ENCODE measurements at regions not wholly inside any gene's neighbourhood (a gene's known extent, or its start where the extent isn't known, plus 50 kb on each side); places are given as distances from the start of the nearest gene placed in this dataset.
"Not testable (repeated sequence)": the region's sequence is repeated elsewhere in the genome, so short reads cannot be mapped to it uniquely, and the experiment has no call there.

DNA sequence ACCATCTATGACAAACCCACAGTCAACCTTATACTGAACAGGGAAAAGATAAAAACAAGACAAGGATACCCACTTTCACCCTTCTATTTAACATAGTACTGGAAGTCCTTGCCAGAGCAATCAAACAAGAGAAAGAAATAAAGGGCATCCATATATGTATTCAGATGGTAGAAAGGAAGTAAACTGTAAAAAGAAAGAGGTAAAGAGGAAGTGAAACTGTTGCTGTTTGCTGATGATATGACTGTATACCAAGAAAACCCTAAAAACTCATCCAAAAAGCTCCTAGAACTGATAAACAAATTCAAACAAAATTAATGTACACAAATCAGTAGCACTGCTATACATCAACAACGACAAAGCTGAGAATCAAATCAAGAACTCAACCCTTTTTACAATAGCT lies 538.7 kb upstream of the PABPC4L start:
- FAIRE-seq (no peak), DNase-seq (ENCODE audit: low spot score) (no peak)

DNA sequence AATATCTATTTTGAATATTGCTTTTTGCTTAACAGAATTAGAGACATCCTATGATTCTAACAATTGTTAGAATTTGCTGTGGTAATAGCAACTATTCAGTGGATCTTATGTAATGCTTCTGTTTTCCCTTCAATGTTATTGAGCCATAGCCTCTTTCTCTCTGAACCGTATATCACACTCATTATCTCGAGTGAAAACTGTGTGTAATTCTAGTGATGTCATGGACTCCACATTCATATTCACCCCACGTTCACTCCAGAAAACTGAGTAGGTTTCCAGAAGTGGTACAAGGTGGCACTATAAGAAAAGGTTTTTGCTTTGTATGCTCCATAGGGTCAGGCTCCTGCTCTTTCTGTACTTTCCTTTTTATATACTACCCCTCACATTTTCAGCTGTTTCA lies 534.3 kb upstream of the PABPC4L start:
- DNase-seq (ENCODE audit: low spot score) (no peak), FAIRE-seq (no peak)

DNA sequence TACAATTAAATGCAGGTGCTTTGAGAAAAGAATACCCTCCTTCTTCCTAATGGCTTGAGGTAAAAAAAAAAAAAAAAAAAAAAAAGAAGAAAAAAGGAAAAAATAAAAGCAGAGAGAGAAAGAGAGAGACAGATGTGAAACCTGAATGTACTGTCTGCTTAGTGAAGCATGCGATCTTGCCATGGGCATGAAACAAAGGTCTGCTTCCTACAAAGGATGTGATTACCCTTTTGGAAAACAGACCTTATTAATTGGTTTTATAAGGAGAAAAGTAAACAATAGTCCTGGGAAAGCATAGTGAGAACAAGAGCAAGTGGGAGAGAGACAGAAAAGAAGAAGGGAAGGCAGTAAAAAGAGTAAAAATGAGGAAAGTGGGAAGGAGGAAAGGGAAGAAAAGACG lies 526.1 kb upstream of the PABPC4L start:
- no peak for FAIRE-seq
- DNase-seq (ENCODE audit: low spot score) = no peak

DNA sequence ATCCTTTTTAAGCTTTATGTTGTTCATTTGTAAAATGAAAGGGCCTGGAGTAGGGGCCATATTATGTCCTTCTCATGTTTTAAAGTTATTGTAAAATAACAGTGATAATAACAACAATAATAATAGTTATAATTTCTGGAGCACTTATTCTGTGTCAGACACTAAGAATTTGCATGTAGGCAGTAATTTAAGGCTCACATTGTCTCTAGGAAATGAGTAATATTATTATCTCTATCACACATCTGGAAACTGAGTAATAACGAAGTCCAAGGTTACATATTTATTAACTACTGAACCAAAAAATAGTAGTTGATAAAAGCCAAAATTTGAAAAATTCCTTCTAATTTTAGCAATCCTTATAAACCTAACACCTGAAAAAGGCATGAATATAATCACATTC lies 520.7 kb upstream of the PABPC4L start:
- DNase-seq (ENCODE audit: low spot score) (no peak), FAIRE-seq (no peak)

DNA sequence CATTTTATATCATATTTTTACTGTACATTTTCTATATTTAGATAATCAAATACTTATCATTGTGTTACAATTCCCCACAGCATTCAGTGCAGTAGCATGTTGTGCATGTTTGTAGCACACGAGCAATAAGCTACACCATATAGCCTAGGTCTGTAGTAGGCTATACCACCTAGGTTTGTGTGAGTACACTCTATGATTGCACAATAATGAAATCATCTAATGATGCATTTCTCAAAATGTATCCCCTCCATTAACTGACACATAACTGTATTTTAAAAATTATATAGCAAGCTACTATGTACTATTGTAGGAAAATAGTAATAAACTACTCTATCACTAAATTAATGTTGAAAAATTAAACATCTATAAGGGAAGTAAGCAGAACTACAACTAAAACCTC lies 518.4 kb upstream of the PABPC4L start:
- FAIRE-seq (no peak), DNase-seq (ENCODE audit: low spot score) (no peak)

DNA sequence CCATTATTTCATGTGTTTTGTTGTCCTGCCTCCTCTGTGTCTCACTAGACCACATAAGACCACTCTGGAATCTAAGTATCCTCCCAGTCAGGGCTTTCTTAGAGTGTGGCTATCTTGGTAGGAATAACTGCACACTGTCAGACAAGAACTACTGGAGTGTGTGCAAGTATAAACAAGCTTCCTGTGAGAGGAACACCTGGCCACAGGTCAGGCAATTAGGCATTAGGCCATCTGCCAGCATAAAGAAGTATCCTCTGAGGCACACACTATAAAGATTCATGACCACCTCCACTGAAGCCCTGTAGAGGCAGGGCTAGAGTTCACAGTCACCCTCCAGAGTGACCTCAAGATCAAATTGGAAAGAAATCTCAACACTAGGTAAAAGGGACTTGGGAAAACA lies 507.0 kb upstream of the PABPC4L start:
- no peak for FAIRE-seq

DNA sequence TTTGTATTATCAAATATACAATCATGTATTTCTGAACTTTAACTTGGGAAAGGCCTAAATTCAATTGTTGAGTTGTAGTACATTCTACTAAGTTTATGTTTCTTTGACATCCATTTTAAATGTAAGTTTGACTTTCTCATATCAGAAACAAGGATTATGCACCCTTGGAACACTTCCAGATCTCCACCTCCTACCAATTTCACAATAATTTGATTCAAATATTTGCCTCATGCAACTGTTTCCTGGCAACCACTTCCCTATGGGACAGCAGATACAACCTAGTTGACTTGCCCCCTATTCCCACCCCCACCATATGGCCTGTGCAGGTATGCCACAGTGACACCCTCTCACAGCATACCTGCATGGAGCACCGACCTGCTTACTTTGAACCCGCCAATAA lies 506.4 kb upstream of the PABPC4L start:
- FAIRE-seq (no peak), DNase-seq (ENCODE audit: low spot score) (no peak)

More for the DNA sequence above, 507.0 kb upstream of the PABPC4L start:
- DNase-seq (ENCODE audit: low spot score) = no peak

DNA sequence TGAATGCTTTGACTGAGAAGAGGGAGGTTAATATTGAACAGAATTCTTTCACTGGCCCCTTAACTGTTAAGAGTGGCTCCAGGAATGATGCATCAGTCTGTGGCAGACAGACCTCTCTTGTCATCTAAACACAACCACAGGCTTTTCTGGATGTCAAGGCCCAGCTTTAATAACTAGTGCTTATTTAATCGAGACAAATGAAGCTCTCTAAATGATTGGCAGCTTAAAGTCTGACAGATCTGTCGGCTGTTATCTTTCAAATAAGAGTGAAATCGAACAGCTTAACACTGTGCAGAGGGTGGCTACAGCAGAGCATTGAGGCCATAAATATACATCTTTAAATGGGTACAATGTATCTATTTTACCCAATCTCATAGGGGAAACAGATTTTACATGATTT lies 500.8 kb upstream of the PABPC4L start:
- FAIRE-seq = no peak

DNA sequence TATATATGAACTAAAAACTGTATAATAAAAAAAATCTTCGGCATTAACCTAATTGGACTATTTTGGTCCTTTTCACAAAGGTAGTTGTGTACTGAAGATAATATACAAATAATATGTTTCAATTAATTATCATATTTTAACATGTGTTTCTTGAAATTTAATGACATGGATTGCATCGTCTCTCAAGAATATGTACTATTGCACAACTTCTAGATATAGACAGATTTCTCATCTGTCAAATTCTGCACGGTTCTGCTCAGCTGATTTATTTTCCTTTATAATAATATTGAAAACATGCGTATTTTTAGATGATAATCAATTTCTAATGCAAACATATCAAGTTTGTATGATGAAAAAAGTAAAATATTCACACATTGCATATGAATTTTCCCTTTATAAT lies 498.7 kb upstream of the PABPC4L start:
- DNase-seq (ENCODE audit: low spot score) = no peak
- no peak for FAIRE-seq

More for the DNA sequence above, 500.8 kb upstream of the PABPC4L start:
- DNase-seq (ENCODE audit: low spot score) = no peak

DNA sequence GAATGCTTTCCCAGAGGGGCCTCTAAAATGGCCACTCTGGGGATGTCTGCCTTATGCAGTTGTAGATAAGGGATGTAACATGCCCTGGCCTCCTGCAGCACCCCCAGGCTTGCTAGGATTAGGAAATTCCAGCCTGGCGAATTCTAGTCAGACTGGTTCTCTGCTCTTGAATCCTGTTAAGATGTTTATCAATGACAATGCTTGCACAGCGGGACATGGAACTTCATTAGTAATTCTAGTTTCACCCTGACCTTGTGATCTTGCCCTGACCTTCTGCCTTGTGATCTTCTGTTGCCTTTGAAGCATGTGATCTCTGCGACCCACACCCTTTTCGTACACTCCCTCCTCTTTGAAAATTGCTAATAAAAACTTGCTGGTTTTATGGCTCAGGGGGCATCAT lies 497.2 kb upstream of the PABPC4L start:
- FAIRE-seq; DNase-seq (ENCODE audit: low spot score): not testable (repeated sequence)

DNA sequence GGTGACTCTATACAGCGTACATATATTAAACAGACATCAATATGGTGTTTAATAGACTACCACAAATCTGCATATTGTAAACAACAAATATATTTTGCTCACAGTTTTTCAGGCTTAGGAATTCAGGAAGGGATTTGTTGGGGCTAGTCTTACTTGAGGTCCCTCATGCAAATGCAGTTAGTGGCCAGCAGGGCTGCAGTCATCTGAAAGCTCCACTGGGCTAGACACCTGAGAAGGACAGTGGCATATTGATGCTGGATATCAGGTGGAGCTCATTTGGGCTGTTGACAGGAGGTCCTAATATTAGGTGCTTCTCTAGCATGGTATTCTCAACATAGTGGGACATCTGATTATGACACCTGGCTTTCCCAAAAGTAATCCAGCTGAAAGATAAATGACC lies 493.8 kb upstream of the PABPC4L start:
- FAIRE-seq (no peak), DNase-seq (ENCODE audit: low spot score) (no peak)

DNA sequence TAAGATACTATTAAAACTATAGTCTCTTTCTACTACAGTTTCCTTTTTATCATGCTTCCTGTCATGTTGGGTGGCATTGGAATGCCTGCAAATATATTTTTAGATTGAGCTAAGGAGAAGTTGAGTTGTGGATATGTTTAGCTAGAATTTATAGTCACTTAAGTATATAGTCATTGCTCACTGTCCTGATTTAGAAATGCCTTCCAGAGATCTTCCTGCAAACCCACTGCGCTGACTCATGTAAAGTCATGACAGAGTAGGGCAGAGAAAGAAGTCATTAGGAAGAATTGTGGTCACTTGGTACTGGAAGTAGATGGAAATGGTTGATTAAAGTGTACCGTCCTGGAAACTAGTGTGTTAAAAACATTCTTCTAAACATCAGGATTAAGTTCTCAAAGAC lies 490.3 kb upstream of the PABPC4L start:
- DNase-seq (ENCODE audit: low spot score) = peak; percentile 55

DNA sequence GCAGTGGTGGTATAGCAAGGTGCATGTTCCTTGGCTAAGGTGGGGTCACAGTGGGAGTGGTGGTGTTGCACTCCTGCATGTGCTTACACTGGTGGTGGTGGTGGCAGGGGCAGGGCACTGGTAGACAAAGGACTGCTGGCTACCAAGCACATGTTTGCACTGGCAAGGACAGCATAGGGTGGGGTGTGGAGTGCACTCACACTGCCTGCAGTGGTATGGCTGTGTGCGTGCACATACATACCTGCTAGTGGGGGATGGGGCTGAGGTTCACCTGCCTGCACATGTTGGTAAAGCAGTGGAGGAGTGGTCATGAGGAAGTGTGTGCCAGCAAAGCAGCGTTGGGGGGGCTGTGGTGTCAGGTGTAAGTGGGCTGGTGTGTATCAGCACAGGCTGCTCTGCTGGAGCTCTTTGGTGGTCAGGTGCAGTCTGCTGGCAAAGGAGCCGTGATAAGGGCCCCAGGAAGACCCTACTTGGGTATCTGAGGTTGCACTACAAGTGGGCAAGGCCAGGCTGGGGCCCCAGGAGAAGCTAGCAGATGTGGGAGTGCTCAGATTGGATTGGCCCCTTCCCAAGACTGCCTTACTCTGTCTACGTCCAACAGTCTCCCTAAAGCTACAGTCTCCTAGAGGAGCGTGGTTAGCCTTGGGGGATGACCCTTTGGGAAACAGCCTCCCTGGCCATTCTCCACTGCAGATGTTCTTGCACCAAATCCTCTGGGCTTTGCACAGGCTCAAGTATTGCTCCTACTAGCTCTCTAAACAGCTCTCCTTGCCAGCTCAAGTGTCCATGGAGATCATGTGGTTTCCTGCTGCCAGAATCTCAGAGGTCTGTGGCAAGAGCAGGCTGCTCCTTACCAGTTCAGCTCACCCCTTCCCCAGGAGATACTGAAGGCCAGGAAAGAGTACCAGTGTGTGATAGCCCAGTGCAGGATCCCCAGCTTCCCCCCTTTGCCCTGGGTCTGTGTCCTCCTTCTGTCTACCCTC lies 486.3 kb upstream of the PABPC4L start:
- FAIRE-seq = no peak
- no peak for DNase-seq (ENCODE audit: low spot score)

More for the DNA sequence above, 490.3 kb upstream of the PABPC4L start:
- peak; percentile 52 for FAIRE-seq

DNA sequence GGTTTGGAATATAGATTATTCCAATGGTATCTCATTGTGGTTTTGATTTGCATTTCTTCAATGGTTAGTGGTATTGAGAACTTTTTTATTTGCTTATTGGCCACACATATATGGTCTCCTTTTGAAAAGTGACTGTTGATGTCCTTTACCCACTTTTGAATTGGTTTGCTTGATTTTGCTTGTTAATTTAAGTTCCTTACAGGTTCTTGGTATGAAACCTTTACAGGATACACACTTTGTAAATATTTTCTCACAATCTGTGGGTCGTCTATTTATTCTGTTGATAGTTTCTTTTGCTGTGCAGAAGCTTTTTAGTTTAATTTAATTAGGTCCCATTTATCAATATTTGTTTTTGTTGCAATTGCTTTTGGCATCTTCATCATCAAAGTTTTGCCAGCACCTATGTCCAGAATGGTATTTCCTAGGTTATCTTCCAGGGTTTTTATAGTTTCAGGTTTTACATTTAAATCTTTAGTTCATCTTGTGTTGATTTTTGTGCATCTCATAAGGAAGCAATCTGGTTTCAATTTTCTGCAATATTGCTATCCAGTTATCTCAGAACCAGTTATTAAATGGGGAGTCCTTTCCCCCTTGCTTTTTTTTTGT lies 475.7 kb upstream of the PABPC4L start:
- no peak for FAIRE-seq
- no peak for DNase-seq (ENCODE audit: low spot score)

DNA sequence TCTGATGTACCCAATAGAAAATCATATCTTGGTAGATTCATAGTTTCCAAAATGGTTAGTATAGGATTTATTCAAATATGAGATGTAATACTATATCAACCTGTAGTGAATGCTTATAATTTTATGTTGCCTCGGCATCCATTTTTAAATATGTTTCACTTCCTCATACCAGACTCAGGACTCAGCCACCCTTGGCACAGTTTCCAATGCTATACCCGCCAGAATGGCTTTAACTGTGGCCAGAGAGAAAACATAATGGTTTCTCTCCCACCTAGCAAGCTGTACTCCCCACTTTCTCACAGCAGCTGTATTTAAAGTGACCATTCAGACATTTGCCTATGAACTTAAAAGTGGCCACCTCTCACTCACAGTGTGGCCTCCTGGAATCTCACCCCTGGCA lies 466.6 kb upstream of the PABPC4L start:
- DNase-seq (ENCODE audit: low spot score) = no peak
- no peak for FAIRE-seq

DNA sequence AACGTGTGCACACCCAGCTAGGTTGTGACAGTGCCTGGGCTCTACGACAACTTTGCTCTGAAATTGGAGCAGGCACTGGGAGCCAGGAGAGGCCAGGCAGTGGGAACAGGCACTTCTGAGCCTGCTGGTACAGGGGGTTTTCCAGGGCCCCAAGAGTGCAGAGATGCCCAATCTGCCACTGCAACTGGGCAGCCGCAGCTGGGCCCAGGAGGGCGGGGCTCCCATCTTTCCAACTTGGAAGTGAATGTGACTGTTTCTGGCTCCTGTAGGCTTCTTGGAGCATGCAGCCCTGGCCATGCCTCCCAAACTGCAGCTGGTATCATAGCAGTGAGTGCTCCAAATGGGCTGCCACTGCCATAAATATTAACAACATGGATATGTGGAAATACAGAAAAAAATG lies 465.1 kb upstream of the PABPC4L start:
- FAIRE-seq = no peak

DNA sequence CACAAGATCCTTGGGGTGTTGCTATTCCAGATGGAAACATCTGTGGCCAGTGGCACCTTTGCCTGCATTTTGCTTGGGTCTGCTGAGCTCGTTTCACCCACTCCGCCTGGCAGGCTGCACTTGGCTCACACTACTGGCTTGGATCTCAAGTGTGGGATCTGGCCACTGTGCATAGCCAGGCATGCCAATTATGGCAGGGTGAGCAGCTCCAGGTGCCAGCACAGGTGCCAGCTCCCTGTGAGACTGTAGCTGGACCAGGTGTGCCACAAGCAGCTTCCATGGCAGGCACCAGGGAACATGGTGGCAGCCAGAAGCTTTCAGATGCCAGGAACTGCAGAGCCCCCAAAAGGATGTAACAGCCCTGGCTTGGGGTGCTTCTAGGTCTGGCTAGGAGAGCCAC lies 463.8 kb upstream of the PABPC4L start:
- FAIRE-seq = no peak

More for the DNA sequence above, 465.1 kb upstream of the PABPC4L start:
- DNase-seq (ENCODE audit: low spot score) = no peak

DNA sequence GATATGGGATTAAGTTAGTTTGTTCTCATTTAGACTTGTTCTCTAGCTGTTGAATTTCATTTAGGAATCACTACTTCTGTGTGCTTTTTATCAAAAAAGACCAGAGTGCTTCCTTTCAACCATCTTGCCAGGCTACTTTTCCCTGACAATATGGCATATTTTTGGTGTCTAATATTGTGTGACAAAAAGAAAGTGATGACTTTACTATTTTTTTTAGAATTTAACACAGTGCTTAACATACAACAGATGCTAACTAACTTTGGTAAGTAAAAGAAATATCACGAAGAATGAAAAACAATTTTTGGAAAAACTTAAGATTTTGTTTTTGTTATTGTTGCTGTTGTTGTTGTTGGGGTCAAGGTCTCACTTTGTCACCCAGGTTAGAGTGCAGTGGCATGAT lies 462.2 kb upstream of the PABPC4L start:
- FAIRE-seq = no peak
- no peak for DNase-seq (ENCODE audit: low spot score)

More for the DNA sequence above, 463.8 kb upstream of the PABPC4L start:
- DNase-seq (ENCODE audit: low spot score) = no peak

DNA sequence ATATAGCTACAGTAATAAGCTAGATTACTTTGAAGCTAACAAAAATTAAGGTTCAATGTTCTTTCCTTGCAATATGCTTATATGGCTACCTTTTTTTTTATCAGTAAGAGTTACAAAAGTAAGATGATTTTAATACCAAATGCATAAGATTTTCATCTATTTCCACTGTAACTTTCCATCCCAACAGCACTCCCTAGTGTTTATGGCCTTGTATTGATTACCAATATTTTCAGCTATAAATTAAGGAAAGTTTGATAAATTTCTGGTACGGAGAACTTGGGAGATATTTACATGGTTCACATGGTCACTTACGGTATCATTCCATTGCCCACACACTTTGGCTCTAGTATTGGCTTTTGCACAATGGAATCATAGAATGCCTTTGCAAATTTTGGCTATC lies 448.9 kb upstream of the PABPC4L start:
- DNase-seq (ENCODE audit: low spot score) = no peak
- FAIRE-seq = no peak

DNA sequence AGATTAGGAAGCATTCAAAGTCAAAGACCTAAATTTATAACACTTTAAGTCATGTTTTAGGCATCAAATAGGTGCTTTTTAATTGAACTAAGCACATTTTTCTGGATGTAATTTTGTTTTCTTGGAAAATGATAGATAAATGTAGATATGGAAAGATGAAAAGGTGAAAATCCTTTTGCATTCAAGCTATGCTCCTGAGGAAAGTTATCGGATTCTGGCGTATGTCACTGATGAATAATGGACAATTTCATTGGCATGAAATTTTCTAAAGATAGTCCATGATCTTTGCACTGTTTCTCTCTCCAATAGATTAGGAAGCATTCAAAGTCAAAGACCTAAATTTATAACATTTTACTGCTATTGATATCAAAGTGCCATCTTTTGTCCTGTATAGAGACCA lies 444.2 kb upstream of the PABPC4L start:
- FAIRE-seq (no peak), DNase-seq (ENCODE audit: low spot score) (no peak)

DNA sequence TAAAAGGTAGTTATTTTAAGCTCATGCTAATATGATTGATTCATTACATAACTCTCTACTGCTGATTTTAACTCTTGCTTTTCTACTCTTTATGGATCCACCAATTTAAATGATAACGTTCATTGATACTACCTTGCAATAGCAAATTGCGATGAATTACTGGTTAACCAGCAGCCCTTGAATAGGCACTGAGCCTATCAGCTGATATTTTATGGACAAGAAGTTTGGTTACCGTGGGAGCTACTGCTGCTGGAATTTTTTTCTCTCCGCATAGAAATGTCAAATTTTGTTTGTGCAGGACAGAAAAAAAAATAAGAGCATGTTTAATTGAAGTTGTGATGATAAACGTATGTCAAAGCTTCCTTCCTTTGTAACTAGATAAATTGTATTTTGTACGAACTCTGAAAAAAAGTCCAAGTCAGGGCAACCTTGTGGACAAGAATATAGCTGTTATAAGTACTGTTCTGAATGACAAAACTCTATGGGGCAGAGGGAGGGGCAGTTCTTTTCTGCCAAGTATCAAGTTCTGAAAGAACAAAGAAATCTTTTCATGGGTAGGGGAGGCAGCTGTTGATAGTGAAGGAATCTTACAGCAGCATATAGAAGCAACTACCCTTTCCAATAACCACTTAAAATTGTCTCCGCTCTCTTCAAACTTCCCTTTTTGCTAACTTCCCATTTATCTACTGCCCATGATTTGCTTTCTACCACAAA lies 434.9 kb upstream of the PABPC4L start:
- FAIRE-seq (no peak), DNase-seq (ENCODE audit: low spot score) (no peak)

DNA sequence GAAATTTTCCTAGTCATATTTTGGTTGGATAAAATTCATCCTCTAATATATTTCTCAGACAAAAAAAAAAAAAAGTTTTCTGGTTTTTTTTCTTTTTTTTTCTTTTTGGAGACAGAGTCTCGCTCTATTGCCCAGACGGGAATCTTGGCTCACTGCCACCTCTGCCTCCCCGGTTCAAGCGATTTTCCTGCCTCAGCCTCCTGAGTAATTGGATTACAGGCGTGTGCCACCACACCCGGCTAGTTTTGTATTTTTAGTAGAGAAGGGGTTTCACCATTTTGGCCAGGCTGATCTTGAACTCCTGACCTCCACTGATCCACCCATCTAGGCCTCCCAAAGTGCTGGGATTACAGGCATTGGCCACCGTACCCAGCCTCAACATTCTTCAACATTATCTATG lies 432.7 kb upstream of the PABPC4L start:
- DNase-seq (ENCODE audit: low spot score) = no peak
- FAIRE-seq = no peak
